IMR-90 (cell line): ENCODE measurements at regions not wholly inside any gene's neighbourhood (a gene's known extent, or its start where the extent isn't known, plus 50 kb on each side); places are given as distances from the start of the nearest gene placed in this dataset.
"Not testable (repeated sequence)": the region's sequence is repeated elsewhere in the genome, so short reads cannot be mapped to it uniquely, and the experiment has no call there.

Experiments
- ATAC-seq: fragments of 200-7000 bp; cut with Tn5 transposase; 2 replicates; pipeline ENCODE4 v1.9.1; 2020; ENCODE audit warnings: low read depth, mild to moderate bottlenecking, moderate library complexity
- BruUV-seq: library from RNA; stranded (reverse); fragments of 400-500 nt; replicated peaks from 2 replicates; lab custom pipeline; 2021; lab: Mats Ljungman, UMichigan
- CTCF ChIA-PET: fragments of 300-600 bp; formaldehyde crosslinking; extraction: SDS; loops from one replicate; lab custom pipeline; 2021; ENCODE audit warnings: antibody characterized with exemption; lab: Yijun Ruan, JAX
- POLR2A ChIA-PET: fragments of 300-600 bp; sonication (Branson Sonifier 250); formaldehyde crosslinking; loops from one replicate; lab custom pipeline; 2022; ENCODE audit warnings: antibody characterized with exemption; ENCODE audit not compliant: unreplicated experiment; lab: Charles Lee
- DNase-seq: peaks from one replicate; pipeline ENCODE4 v3.0.0; 2013
- H2AFZ ChIP-seq: replicated peaks from 2 replicates; pipeline ENCODE3; 2013; ENCODE audit warnings: low read length, mild to moderate bottlenecking; ENCODE audit not compliant: poor library complexity
- H2AK5ac ChIP-seq: 2 replicates; pipeline ENCODE4 v1.6.1; 2013; ENCODE audit warnings: low read depth, low read length, inconsistent platforms
- H2AK9ac ChIP-seq: replicated peaks from 2 replicates; pipeline ENCODE3; 2013; ENCODE audit warnings: mild to moderate bottlenecking, low read depth, low read length, moderate library complexity; ENCODE audit not compliant: poor library complexity
- H2BK120ac ChIP-seq: 2 replicates; pipeline ENCODE4 v1.6.1; 2013; ENCODE audit warnings: low read depth, low read length, inconsistent platforms
- H2BK15ac ChIP-seq: 3 replicates; pipeline ENCODE4 v1.6.1; 2013; ENCODE audit warnings: low read depth, low read length, inconsistent platforms
- H2BK20ac ChIP-seq: 2 replicates; pipeline ENCODE4 v1.6.1; 2013; ENCODE audit warnings: low read depth, mild to moderate bottlenecking, inconsistent platforms, low read length, moderate library complexity
- H2BK5ac ChIP-seq: 2 replicates; pipeline ENCODE4 v1.6.1; 2013; ENCODE audit warnings: mild to moderate bottlenecking, low read depth, low read length, inconsistent platforms; ENCODE audit not compliant: poor library complexity, severe bottlenecking
- H3K14ac ChIP-seq: replicated peaks from 2 replicates; pipeline ENCODE4 v1.6.1; 2013; ENCODE audit warnings: low read depth, low read length, inconsistent platforms
- H3K18ac ChIP-seq: 2 replicates; pipeline ENCODE4 v1.6.1; 2013; ENCODE audit warnings: low read depth, low read length, control low read depth
- H3K23ac ChIP-seq: 2 replicates; pipeline ENCODE4 v1.6.1; 2013; ENCODE audit warnings: low read depth, low read length, inconsistent platforms
- H3K27ac ChIP-seq: 2 replicates; pipeline ENCODE4 v1.5.1; 2013; ENCODE audit warnings: mild to moderate bottlenecking, control low read depth, low read length; ENCODE audit not compliant: insufficient read depth
- H3K27me3 ChIP-seq: 2 replicates; pipeline ENCODE4 v1.6.1; 2013; ENCODE audit warnings: low read length; ENCODE audit not compliant: control insufficient read depth, insufficient read depth
- H3K36me3 ChIP-seq: 2 replicates; pipeline ENCODE4 v1.6.1; 2013; ENCODE audit warnings: low read length, mixed read lengths; ENCODE audit not compliant: control insufficient read depth, insufficient read depth
- H3K4ac ChIP-seq: 2 replicates; pipeline ENCODE4 v1.6.1; 2013; ENCODE audit warnings: low read depth, low read length, inconsistent platforms
- H3K4me1 ChIP-seq: 2 replicates; pipeline ENCODE4 v1.6.1; 2013; ENCODE audit warnings: low read length, mixed read lengths; ENCODE audit not compliant: control insufficient read depth, insufficient read depth
- H3K4me2 ChIP-seq: 2 replicates; pipeline ENCODE4 v1.6.1; 2013; ENCODE audit warnings: low read depth, mild to moderate bottlenecking, control low read depth, low read length, moderate library complexity
- H3K4me3 ChIP-seq: 2 replicates; pipeline ENCODE4 v1.5.1; 2013; ENCODE audit warnings: low read depth, mild to moderate bottlenecking, control low read depth, low read length, moderate library complexity; ENCODE audit not compliant: insufficient read depth
- H3K56ac ChIP-seq: 2 replicates; pipeline ENCODE4 v1.6.1; 2013; ENCODE audit warnings: low read length, inconsistent platforms; ENCODE audit not compliant: insufficient read depth; ENCODE audit errors: extremely low read depth
- H3K79me1 ChIP-seq, 2 experiments: 2 replicates each; pipeline ENCODE4 v1.6.1; 2013; ENCODE audit warnings: low read length in 2 of 2, inconsistent platforms in 1 of 2, low read depth in 1 of 2
- H3K9ac ChIP-seq: 2 replicates; pipeline ENCODE4 v1.6.1; 2013; ENCODE audit warnings: low read depth, low read length, control low read depth
- H3K9me1 ChIP-seq: 2 replicates; pipeline ENCODE4 v1.6.1; 2013; ENCODE audit warnings: low read length, inconsistent platforms; ENCODE audit not compliant: insufficient read depth
- H3K9me3 ChIP-seq: 2 replicates; pipeline ENCODE4 v1.6.1; 2013; ENCODE audit warnings: low read length; ENCODE audit not compliant: control insufficient read depth, insufficient read depth
- H4K20me1 ChIP-seq: 2 replicates; pipeline ENCODE4 v1.6.1; 2013; ENCODE audit warnings: low read length, inconsistent platforms; ENCODE audit not compliant: insufficient read depth
- H4K5ac ChIP-seq: 2 replicates; pipeline ENCODE4 v1.6.1; 2013; ENCODE audit warnings: mild to moderate bottlenecking, low read depth, low read length, control low read depth
- H4K8ac ChIP-seq, 2 experiments: 2 replicates each; pipeline ENCODE4 v1.6.1; 2013; ENCODE audit warnings: low read depth in 2 of 2, low read length in 2 of 2, control low read depth in 1 of 2, inconsistent platforms in 1 of 2
- H4K91ac ChIP-seq: 2 replicates; pipeline ENCODE4 v1.6.1; 2013; ENCODE audit warnings: low read depth, low read length, inconsistent platforms; ENCODE audit not compliant: insufficient read depth
- WGBS, 2 experiments: methylation state at CpG; one replicate each; pipeline versions ENCODE4 v1.1.5 to v1.1.7; 2013; ENCODE audit warnings: missing lambda C conversion rate in 2 of 2; ENCODE audit not compliant: insufficient read length in 1 of 2; ENCODE audit errors: extremely low coverage in 2 of 2; 5-methylcytosine and 5-hydroxymethylcytosine counted together
- dilution Hi-C: fragments of 300-500 bp; cut with HindIII; formaldehyde crosslinking; loops from one replicate; pipeline ENCODE4 v1.14.3; 2018; ENCODE audit warnings: low sequenced_read_pairs; ENCODE audit not compliant: unreplicated experiment
- in situ Hi-C: fragments of 300-500 bp; cut with MboI; formaldehyde crosslinking; loops from 3 replicates; pipeline ENCODE4 v1.14.3; 2019; ENCODE audit warnings: low sequenced_read_pairs, inconsistent platforms, mixed read lengths
- intact Hi-C: fragments of 100-400 bp; cut with micrococcal nuclease; formaldehyde crosslinking; loops from 2 replicates; pipeline ENCODE4 v1.10.0; 2022

GRCh38 chr11:134982432-134982831 lies 570.4 kb upstream of the B3GAT1 start:
- 77% methylated on average over 4 of the region's 8 CpGs; no CpG with 5 or more reads in 1 of the 2 experiments for WGBS, 2 experiments
- H2BK120ac ChIP-seq, H2BK20ac ChIP-seq, H3K4me1 ChIP-seq, H2BK15ac ChIP-seq, H3K56ac ChIP-seq, H3K36me3 ChIP-seq, H3K23ac ChIP-seq, H3K9me1 ChIP-seq, H3K4me3 ChIP-seq, H3K9ac ChIP-seq, H3K14ac ChIP-seq, H3K27me3 ChIP-seq, H4K8ac ChIP-seq, H4K20me1 ChIP-seq, H4K5ac ChIP-seq, DNase-seq, H2AK9ac ChIP-seq, H3K4ac ChIP-seq, H4K91ac ChIP-seq, in situ Hi-C loops, H2AK5ac ChIP-seq, H2BK5ac ChIP-seq, POLR2A ChIA-PET, H3K27ac ChIP-seq, intact Hi-C loops, ATAC-seq, H3K79me1 ChIP-seq, BruUV-seq, H3K4me2 ChIP-seq, dilution Hi-C loops, H2AFZ ChIP-seq, H3K18ac ChIP-seq: not testable (repeated sequence)
- H3K9me3 ChIP-seq = peaks cover 11% of the 10 kb centered on the region
- CTCF ChIA-PET = interaction anchor here (1.0 kb wide), 1 partner anchor 13 kb away, joined by 5 read pairs; no protein-coding TSS in a partner anchor
